CD1c-positive myeloid dendritic cell (primary cell): ENCODE measurements at regions not wholly inside any gene's neighbourhood (a gene's known extent, or its start where the extent isn't known, plus 50 kb on each side); places are given as distances from the start of the nearest gene placed in this dataset.
"Not testable (repeated sequence)": the region's sequence is repeated elsewhere in the genome, so short reads cannot be mapped to it uniquely, and the experiment has no call there.

ENCODE experiments used
- DNase-seq: peaks from one replicate; pipeline ENCODE4 v3.0.0-alpha.2; 2016; ENCODE audit errors: extremely low spot score

DNA sequence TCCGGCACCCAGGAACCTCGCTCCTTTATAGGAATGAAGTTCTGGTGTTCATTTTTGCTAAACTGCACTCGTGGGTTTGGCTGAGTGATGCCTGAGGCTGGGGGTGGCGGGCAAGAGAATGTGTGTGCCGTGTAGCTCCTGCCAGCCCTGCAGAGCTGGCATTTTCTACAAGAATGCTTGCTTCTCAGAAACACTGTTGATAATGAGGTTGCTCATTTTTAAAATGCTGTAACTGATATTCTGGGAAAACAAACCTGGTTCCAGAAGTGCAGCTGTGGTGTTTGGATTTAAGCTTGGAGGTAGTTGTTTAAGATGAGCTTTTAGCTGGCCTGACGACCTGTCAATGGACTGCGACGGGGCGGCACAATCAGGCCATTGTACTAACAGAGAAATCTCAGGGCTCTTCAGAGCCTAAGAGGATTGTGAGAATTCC, 511.9 kb upstream of the TNP1 start:
- DNase-seq: no peak

DNA sequence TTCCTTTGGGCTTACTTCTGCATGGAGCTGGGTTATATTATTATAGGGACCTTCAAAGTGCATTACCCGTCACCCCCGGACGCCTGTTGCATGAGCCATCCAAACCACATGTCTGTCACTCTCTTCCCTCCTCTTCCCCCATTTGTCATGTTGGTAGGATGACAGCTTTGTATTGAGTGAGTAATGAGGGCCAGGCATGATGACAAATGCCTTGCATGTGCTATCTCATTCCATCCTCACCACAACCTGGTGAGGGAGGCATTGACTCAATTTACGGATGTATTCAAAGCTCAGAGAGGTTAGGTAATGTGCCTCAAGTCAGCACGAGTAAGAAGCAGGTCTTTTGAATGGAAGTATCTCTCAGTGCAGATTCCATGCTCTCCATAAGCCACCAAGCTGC, 510.5 kb upstream of the TNP1 start:
- DNase-seq: peak; percentile 15

GRCh38 chr2:217367464-217367863, 507.6 kb upstream of the TNP1 start:
- no peak for DNase-seq

DNA sequence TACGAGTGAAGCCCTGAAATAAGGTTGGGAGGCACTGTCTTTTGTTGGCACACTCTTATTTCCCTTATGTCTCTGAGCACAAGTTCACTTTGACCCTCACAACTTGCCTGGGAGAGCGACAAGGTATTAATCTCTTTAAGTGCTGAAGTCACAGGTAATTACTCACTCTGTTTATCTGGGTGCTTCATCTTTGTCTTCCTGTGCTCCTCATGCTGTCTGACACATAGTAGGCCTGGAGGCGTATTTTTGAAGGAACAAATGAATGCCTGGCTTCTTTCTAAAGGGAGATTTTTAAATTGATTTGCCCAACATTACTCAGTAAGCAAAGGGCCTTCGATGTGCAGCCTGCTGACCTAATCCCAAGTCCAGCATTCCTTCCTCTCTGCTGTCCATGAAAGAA, 507.1 kb upstream of the TNP1 start:
- DNase-seq: no peak

- DNase-seq: no peak
These were observed 506.5 kb upstream of the TNP1 start for GRCh38 chr2:217366266-217366895.

DNA sequence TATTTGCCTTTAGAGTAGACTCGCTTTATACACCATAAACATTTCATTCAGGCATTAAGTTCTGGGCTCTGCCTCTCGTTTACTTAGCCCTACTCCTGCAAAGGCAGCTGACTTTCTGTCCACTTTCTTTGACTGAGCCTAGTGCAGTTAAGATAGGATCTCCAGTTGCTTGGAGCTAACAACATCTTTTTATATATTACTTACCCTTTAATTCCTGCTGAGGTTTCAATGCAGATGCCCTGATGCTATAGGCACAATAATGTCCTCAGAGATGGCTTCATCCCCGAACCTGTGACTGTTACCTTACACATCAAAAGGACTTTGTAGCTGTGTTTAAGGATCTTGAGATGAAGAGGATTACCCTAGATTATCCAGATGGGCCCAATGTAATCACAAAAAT, 505.8 kb upstream of the TNP1 start:
- DNase-seq: no peak

DNA sequence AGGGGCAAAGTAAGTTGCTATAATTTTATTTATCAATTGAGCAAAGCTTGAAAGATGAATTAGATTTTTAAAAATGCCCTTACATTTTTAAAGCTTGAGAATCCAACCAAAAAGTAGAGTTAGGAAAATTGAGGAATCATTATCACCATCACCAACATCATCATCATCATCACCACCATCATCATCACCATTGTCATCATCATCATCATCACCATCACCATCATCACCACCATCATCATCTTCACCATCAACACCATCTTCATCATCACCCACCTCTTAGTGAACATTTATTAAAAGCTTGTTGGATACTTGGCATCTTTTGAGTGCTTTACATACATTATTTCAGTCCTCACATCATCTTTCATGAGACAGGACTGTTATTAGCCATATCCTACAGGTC, 504.4 kb upstream of the TNP1 start:
- no peak for DNase-seq

- peak; percentile 62 for DNase-seq
These were observed 503.6 kb upstream of the TNP1 start for GRCh38 chr2:217363470-217363869.

GRCh38 chr2:217362710-217363109, 502.8 kb upstream of the TNP1 start:
- no peak for DNase-seq

- DNase-seq: no peak
These were observed 502.4 kb upstream of the TNP1 start for GRCh38 chr2:217362286-217362685.

DNA sequence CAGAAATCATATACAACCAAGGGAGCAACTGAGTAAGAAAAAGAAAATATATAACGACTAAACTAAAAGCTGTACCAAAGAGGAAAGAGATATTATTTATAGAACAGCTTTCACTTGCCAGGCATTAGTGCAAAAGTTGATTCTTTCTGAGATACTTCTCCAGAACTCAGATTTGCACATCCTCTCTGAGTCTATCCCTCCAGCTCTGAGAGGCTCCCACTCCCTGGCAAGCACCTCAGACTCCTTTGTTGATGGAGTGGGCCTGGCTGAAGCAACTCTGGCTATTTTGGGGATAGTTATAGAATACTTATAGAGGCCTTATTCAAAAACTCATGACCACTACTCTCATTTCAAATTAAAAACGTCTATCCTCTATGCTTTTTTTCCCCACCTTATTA, 501.6 kb upstream of the TNP1 start:
- DNase-seq: no peak

DNA sequence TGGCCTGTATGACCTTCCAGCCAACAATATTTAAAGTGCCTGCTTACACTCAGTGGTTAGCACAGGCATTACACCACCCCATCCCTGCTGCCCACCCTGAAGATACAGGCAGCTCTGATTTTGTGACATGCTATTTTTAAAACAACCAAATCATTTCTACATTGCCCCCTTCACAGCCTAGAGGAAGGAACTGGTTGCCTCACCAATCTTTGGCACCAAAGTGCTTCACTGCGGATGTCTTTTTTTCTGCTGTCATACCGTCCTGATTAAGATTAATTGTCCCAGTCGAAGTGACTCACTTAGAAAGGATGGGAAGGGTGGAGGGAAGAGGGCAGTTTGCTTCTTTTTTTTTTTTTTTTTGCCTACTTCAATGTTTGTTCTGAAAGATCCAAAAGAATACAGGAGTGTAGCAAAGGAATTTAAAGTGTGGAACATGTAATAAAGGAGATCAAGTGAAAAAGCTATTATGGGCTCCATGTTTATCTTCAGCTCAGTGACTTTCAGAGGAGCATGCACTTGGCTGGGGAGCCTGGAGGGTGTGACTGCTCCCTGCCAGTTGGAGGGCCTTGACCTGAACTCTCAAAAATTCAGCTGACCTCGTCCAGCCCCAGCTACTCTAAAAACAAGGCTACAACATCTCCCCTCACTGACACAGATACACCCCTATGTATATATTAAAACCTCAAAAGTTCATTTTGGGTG, 501.1 kb upstream of the TNP1 start:
- no peak for DNase-seq

DNA sequence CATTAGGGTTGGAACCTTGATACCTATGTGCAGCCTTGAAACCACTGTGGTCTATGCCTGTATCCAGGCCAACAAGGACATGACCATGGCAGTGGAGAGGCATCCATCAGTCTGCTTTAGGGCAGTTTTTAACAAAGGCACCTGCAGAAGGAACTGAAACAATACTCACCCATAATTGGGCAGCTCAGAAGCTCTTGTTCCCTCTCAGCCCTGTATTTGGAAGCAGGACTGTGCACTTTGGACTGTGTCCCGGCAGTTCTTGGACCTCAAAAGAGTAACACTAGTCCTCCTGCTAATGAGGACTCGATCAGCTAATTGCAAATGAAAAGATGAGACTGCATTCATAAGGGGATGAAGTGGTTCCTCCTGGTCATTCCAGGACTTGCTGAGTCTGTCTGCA, 500.2 kb upstream of the TNP1 start:
- peak; percentile 6 for DNase-seq

DNA sequence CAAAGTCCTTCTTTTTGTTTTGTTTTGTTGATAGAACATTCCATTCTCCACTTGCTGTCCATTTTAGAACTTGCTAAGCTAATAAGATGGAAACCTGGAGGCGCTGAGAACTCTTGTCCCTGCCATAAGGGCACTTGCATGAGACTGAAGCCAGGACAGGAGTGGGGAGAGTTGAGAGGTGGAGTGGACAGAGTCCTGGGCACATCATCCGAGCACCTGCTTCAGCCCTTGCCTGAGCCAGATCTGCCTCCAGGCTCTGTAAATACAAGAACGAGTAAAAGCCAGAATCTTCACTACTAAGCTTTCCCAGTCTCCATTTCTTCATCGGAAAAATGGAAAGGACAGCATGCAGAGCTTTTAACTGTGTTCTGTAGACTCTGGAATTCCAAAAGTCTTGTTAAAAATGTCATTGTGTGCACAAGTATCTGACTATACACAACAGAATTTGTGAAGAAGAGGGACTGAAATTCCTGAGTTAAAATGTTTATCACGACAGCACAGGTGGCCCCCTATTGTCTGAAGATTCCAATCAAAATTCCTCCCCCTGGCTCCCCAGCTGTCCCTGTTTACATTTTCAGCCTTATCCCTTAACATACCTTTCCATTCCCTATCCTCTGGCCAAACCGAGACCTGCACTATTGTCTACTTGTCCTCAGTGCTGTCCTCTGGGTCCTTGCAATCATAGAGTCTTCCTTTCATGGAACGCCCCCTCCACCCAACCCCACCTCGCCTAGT, 498.2 kb upstream of the TNP1 start:
- DNase-seq: no peak

DNA sequence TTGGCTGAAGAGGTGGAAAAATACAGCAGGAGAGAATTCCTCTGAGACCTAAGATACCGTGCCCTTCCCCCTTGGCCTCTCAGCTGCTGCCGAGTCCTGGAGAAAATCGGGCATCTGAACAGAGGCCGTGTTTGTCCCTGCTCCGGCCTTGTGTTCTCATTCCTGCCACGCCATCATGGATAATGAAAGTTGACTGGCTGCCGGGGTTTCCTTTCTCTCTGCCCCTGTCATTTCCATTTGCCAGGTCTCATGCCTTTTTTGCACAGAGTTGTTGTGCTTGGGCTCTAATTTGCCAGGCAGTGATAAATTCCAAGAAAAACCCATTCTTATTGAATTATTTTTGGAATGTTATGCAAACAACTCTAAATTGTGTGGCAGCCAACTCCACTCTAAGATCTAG, 496.9 kb upstream of the TNP1 start:
- DNase-seq: no peak

DNA sequence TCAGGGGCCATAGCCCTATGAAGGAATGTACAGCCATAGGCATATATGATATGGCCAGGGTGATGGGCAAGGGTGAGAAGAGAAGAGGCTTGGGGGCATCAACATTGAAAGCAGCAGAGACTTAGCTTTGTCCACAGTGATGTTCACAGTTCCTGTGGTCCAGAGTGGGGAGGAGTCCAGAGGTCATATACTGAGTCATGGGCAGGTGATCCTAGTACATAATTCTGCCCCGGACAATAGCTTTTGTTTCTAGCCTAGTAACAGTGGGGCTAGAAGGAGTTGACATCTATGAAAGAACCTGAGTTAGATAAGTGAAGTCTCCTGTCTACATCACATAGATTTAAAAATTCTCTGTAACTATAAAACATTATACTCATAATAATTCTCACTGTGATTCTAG, 496.3 kb upstream of the TNP1 start:
- no peak for DNase-seq

- DNase-seq: peak; percentile 29
These were observed 493.7 kb upstream of the TNP1 start for GRCh38 chr2:217353591-217353990.

GRCh38 chr2:217351378-217351777, 491.5 kb upstream of the TNP1 start:
- DNase-seq: no peak

DNA sequence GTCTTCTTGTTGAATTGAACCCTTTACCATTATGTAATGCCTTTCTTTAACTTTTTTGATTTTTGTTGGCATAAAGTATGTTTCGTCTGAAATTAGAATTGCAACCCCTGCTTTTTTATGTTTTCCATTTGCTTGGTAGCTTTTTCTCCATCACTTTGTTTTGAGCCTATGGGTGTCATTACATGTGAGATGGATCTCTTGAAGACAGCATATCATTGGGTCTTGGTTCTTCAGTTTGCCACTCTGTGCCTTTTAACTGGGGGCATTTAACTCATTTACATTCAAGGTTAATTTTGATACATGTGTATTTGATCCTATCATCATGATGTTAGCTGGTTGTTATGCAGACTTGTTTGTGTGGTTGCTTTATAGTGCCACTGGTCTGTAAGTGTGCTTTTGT, 489.4 kb upstream of the TNP1 start:
- no peak for DNase-seq

DNA sequence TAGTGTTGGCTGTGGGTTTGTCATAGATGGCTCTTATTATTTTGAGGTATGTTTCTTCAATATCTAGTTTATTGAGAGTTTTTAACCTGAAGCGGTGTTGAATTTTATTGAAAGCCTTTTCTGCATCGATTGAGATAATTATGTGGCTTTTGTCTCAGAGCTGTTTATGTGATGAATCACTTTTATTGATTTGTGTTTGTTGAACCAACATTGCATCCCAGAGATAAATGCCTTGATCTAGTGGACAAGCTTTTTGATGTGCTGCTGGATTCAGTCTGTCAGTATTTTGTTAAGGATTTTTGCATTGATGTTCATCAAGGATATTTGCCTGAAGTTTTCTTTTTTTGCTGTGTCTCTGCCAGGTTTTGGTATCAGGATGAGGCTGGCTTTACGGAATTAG, 487.8 kb upstream of the TNP1 start:
- not testable (repeated sequence) for DNase-seq

DNA sequence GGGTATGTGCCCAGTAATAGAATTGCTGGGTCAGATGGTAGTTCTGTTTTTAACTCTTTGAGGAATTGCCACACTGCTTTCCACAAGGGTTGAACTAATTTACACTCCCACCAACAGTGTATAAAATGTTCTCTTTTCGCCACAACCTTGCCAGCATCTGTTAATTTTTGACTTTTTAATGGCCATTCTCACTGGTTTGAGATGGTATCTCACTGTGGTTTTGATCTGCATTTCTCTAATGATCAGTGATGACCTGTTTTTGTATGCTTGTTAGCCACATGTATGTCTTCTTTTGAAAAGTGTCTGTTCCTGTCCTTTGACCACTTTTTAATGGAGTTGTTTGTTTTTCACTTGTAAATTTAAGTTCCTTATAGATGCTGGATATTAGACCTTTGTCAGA, 486.2 kb upstream of the TNP1 start:
- DNase-seq: not testable (repeated sequence)

DNA sequence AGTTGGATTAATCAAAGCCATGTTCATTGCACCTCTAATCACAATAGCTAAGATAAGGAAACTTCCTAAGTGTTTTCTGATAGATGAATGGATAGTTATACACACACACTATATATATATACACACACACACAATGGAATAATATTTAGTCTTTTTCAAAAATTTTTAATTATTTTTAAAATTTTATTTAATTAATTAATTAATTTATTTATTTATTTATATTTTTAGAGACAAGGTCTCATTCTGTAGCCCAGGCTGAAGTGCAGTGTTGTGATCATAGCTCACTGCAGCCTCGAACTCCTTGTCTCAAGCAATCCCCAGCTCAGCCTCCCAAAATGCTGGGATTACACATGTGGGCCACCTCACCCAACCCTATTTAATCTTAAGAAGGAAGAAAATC, 481.0 kb upstream of the TNP1 start:
- no peak for DNase-seq

DNA sequence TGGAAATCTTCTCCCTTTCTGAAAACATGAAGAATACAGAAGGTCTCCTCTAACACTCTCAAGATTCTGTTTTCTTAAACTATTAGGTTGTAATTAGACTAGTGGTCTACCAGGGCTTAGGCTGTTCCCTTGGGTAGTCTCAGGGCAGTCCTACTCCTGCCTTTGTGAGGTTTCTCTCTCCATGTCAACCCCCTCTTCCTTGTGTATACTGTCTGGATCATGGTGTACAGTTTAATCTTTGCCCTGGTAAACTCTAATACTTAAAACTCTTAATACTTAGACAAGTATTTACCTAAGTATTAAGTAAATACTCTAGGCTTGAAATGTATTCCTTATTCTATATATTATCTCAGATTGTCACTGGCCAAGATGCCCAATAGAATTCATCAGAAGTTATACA, 480.3 kb upstream of the TNP1 start:
- DNase-seq: no peak
